Heart left ventricle (tissue), 13 donors: ENCODE measurements at regions not wholly inside any gene's neighbourhood (a gene's known extent, or its start where the extent isn't known, plus 50 kb on each side); places are given as distances from the start of the nearest gene placed in this dataset.

Experiments
- POLR2A ChIP-seq, 2 donors: fragments of 450-650 bp; IDR thresholded peaks; one replicate each; pipeline ENCODE4 v1.6.1; 2017; ENCODE audit warnings: antibody characterized with exemption in 2 of 2, mild to moderate bottlenecking in 2 of 2, moderate library complexity in 2 of 2
- TF ChIP-seq, protein P1 (sequence below), 12 donors: fragments of 200-600 bp; sonication (generic) in 4 of 12; IDR thresholded peaks; one replicate each; pipeline versions ENCODE4 v1.5.0 to v1.8.0; 2018 to 2022; ENCODE audit warnings: antibody characterized with exemption in 12 of 12, mild to moderate bottlenecking in 5 of 12
- donor health status: ischemic (EF 13 %, LVEDD 7.1; RV severe dilation, severe dysfunction).
- donor health status: DM: no; HTN: yes; CAD: no.
- donor health status: DM: no; HTN: no; CAD: no.
- donor health status: ischemic (EF 25% LVEDD 6.9; RV normal size, moderate dysfunction).
- donor health status: ischemic (EF 25% LVEDD 5.7; RV mildly dilated, moderate dysfunction).
- donor health status: ischemic (EF 35%, LVEDD 5.7; RV mildly dilated, moderate dysfunction).
- donor health status: nonischemic (EF 11% LVEDD 7.7; RV severe dilation, severe dysfunction).
- donor health status: DM: yes; HTN: yes; CAD: no.
- donor health status: PGD.
- donor health status: ischemic (EF 29% LVEDD 5.4; RV normal size, mild dysfunction).
- donor health status: nonischemic (EF 23%, LVEDD 6.1; RV moderate dilation, normal function).

DNA sequence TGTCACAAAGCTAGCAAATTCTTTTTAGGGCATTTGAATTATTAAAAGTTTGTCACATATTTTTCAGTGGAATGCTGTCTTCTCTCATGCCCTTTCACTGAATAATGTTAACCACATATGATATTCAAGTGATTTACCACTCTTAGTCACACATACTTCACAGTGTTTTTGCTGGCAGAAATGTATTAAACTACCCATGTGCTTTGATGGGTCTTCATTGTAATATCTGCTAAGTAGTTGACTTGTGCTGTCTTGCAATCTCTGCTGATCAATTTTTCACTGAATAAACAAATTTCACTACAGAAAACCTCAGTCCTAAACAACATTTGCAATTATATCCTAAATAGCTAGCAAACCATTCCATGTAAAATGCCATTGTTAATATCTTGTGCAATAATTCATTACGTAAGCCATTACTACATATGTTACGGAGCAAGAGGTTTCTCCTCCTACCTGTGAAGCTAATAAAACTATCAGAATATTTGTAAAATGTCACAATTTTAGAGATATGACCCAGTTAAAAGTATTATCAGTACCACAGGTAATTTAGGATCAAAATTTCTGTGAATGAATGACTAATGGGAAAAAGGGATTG is 64.6 kb upstream of the LMO3 start:
- TF ChIP-seq, protein P1, sequence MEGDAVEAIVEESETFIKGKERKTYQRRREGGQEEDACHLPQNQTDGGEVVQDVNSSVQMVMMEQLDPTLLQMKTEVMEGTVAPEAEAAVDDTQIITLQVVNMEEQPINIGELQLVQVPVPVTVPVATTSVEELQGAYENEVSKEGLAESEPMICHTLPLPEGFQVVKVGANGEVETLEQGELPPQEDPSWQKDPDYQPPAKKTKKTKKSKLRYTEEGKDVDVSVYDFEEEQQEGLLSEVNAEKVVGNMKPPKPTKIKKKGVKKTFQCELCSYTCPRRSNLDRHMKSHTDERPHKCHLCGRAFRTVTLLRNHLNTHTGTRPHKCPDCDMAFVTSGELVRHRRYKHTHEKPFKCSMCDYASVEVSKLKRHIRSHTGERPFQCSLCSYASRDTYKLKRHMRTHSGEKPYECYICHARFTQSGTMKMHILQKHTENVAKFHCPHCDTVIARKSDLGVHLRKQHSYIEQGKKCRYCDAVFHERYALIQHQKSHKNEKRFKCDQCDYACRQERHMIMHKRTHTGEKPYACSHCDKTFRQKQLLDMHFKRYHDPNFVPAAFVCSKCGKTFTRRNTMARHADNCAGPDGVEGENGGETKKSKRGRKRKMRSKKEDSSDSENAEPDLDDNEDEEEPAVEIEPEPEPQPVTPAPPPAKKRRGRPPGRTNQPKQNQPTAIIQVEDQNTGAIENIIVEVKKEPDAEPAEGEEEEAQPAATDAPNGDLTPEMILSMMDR (IDR thresholded peaks at IDR 0.05): no peak
- TF ChIP-seq POLR2A (IDR thresholded peaks at IDR 0.05): no peak
